Liver (tissue), 8 donors: ENCODE measurements at regions not wholly inside any gene's neighbourhood (a gene's known extent, or its start where the extent isn't known, plus 50 kb on each side); places are given as distances from the start of the nearest gene placed in this dataset.

Source experiments
- DNase-seq: peaks from one replicate; pipeline ENCODE4 v3.0.0-alpha.2; 2017; ENCODE audit warnings: low spot score
- H3K27ac ChIP-seq, 2 donors: one replicate each; pipeline ENCODE4 v1.7.0; 2013; ENCODE audit warnings: inconsistent platforms in 2 of 2, low read length in 2 of 2, control low read depth in 1 of 2, low read depth in 1 of 2, mild to moderate bottlenecking in 1 of 2
- H3K27me3 ChIP-seq, 4 donors: one replicate each; pipeline versions ENCODE4 v1.6.1 to v1.7.0; 2013; ENCODE audit warnings: low read length in 3 of 4, inconsistent platforms in 1 of 4, mild to moderate bottlenecking in 1 of 4, moderate library complexity in 1 of 4; ENCODE audit not compliant: control insufficient read depth in 4 of 4, insufficient read depth in 4 of 4
- H3K36me3 ChIP-seq, 4 donors: one replicate each; pipeline versions ENCODE4 v1.6.1 to v1.7.0; 2013; ENCODE audit warnings: low read length in 3 of 4, mild to moderate bottlenecking in 3 of 4, low read depth in 1 of 4, moderate library complexity in 1 of 4; ENCODE audit not compliant: control insufficient read depth in 4 of 4, insufficient read depth in 3 of 4
- H3K4me1 ChIP-seq, 4 donors: one replicate each; pipeline versions ENCODE4 v1.6.1 to v1.7.0; 2013; ENCODE audit warnings: low read length in 3 of 4, mild to moderate bottlenecking in 3 of 4, moderate library complexity in 1 of 4; ENCODE audit not compliant: control insufficient read depth in 4 of 4, insufficient read depth in 4 of 4
- H3K4me3 ChIP-seq, 3 donors: one replicate each; pipeline versions ENCODE4 v1.6.1 to v1.7.0; 2013; ENCODE audit warnings: low read length in 3 of 3, control low read depth in 1 of 3, low read depth in 1 of 3, mild to moderate bottlenecking in 1 of 3
- H3K9ac ChIP-seq, 2 donors: one replicate each; pipeline ENCODE4 v1.7.0; 2013; ENCODE audit warnings: low read length in 2 of 2, mild to moderate bottlenecking in 2 of 2, moderate library complexity in 2 of 2, control low read depth in 1 of 2, low read depth in 1 of 2
- H3K9me3 ChIP-seq, 4 donors: one replicate each; pipeline versions ENCODE4 v1.6.1 to v1.7.0; 2013; ENCODE audit warnings: low read length in 3 of 4; ENCODE audit not compliant: control insufficient read depth in 4 of 4
- ATF3 ChIP-seq: IDR thresholded peaks from 2 replicates; pipeline ENCODE4 v1.6.1; 2016; ENCODE audit warnings: antibody characterized with exemption
- EGR1 ChIP-seq, 2 donors: IDR thresholded peaks; 2 replicates each; pipeline ENCODE4 v1.6.1; 2016 to 2018; ENCODE audit warnings: antibody characterized with exemption in 2 of 2, low read depth in 2 of 2
- FOXA1 ChIP-seq: IDR thresholded peaks from 2 replicates; pipeline ENCODE4 v1.6.1; 2016; ENCODE audit warnings: antibody characterized with exemption
- FOXA2 ChIP-seq: IDR thresholded peaks from 2 replicates; pipeline ENCODE4 v1.6.1; 2016; ENCODE audit warnings: antibody characterized with exemption
- GABPA ChIP-seq, 2 donors: IDR thresholded peaks in 1 of 2; conservative IDR thresholded peaks in 1 of 2; 2 replicates each; pipeline ENCODE4 v1.6.1; 2016; ENCODE audit warnings: antibody characterized with exemption in 2 of 2, mild to moderate bottlenecking in 1 of 2, moderate library complexity in 1 of 2
- HNF4A ChIP-seq, 2 donors: conservative IDR thresholded peaks; 2 replicates each; pipeline ENCODE4 v1.6.1; 2016; ENCODE audit warnings: antibody characterized with exemption in 2 of 2, mild to moderate bottlenecking in 2 of 2
- HNF4G ChIP-seq: IDR thresholded peaks from 2 replicates; pipeline ENCODE4 v1.6.1; 2016; ENCODE audit warnings: antibody characterized with exemption
- JUND ChIP-seq, 2 donors: IDR thresholded peaks; 2 replicates each; pipeline ENCODE4 v1.6.1; 2016; ENCODE audit warnings: antibody characterized with exemption in 2 of 2
- MAX ChIP-seq: IDR thresholded peaks from 2 replicates; pipeline ENCODE4 v1.6.1; 2016; ENCODE audit warnings: antibody characterized with exemption
- NR2F2 ChIP-seq: IDR thresholded peaks from 2 replicates; pipeline ENCODE4 v1.6.1; 2016; ENCODE audit warnings: antibody characterized with exemption
- RAD21 ChIP-seq, 2 donors: IDR thresholded peaks; 2 replicates each; pipeline ENCODE4 v1.6.1; 2016; ENCODE audit warnings: antibody characterized with exemption in 2 of 2, mild to moderate bottlenecking in 2 of 2
- RXRA ChIP-seq, 2 donors: IDR thresholded peaks; 2 replicates each; pipeline ENCODE4 v1.6.1; 2017 to 2018; ENCODE audit warnings: antibody characterized with exemption in 2 of 2, mild to moderate bottlenecking in 1 of 2
- SP1 ChIP-seq: IDR thresholded peaks from 2 replicates; pipeline ENCODE4 v1.6.1; 2018; ENCODE audit warnings: antibody characterized with exemption, mild to moderate bottlenecking
- TAF1 ChIP-seq: conservative IDR thresholded peaks from 2 replicates; pipeline ENCODE4 v1.6.1; 2016; ENCODE audit warnings: antibody characterized with exemption, mild to moderate bottlenecking
- YY1 ChIP-seq: IDR thresholded peaks from 2 replicates; pipeline ENCODE4 v1.6.1; 2016; ENCODE audit warnings: antibody characterized with exemption, mild to moderate bottlenecking
- ZBTB33 ChIP-seq: IDR thresholded peaks from 2 replicates; pipeline ENCODE4 v1.6.1; 2016; ENCODE audit warnings: antibody characterized with exemption
- WGBS: extraction: QIAGEN DNeasy Blood & Tissue Kit; methylation state at CpG from one replicate; pipeline ENCODE4 v1.1.7; 2013; 5-methylcytosine and 5-hydroxymethylcytosine counted together
- TF ChIP-seq, protein P1 (sequence below): fragments of 150-350 bp; IDR thresholded peaks from 2 replicates; pipeline ENCODE4 v1.5.1; 2017; ENCODE audit warnings: improper control_type of control experiment, low read depth, low read length; ENCODE audit not compliant: missing input control
- TF ChIP-seq, protein P2 (sequence below): IDR thresholded peaks from 2 replicates; pipeline ENCODE4 v1.6.1; 2016; ENCODE audit warnings: antibody characterized with exemption, mild to moderate bottlenecking
- donor health status: healthy.
- donor health status: healthy.
- donor health status: healthy.
- donor health status: healthy.
- donor health status: healthy.

GRCh38 chr5:4086081-4086480 lies 490.4 kb downstream of the IRX1 start:
- H3K36me3 ChIP-seq: no peaks in the 10 kb centered on the region
- H3K4me1 ChIP-seq: no peaks in the 10 kb centered on the region
- no peak for DNase-seq
- H3K9me3 ChIP-seq: no peaks in the 10 kb centered on the region
- TF ChIP-seq, protein P1, sequence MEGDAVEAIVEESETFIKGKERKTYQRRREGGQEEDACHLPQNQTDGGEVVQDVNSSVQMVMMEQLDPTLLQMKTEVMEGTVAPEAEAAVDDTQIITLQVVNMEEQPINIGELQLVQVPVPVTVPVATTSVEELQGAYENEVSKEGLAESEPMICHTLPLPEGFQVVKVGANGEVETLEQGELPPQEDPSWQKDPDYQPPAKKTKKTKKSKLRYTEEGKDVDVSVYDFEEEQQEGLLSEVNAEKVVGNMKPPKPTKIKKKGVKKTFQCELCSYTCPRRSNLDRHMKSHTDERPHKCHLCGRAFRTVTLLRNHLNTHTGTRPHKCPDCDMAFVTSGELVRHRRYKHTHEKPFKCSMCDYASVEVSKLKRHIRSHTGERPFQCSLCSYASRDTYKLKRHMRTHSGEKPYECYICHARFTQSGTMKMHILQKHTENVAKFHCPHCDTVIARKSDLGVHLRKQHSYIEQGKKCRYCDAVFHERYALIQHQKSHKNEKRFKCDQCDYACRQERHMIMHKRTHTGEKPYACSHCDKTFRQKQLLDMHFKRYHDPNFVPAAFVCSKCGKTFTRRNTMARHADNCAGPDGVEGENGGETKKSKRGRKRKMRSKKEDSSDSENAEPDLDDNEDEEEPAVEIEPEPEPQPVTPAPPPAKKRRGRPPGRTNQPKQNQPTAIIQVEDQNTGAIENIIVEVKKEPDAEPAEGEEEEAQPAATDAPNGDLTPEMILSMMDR: no peak
- TF ChIP-seq MAX (no peak), HNF4A (conservative IDR thresholded peaks at IDR 0.05) (no peak), TAF1 (no peak), NR2F2 (no peak), EGR1 (IDR thresholded peaks at IDR 0.05; ENCODE audit: low read depth in 2 of 2) (no peak), FOXA1 (no peak), JUND (IDR thresholded peaks at IDR 0.05) (no peak), YY1 (no peak), GABPA (IDR thresholded peaks at IDR 0.05 in 1 of 2, conservative IDR thresholded peaks at IDR 0.05 in 1 of 2) (no peak), HNF4G (no peak), SP1 (no peak), ZBTB33 (no peak), RAD21 (IDR thresholded peaks at IDR 0.05) (no peak), FOXA2 (no peak), RXRA (IDR thresholded peaks at IDR 0.05) (no peak), ATF3 (no peak)
- TF ChIP-seq, protein P2, sequence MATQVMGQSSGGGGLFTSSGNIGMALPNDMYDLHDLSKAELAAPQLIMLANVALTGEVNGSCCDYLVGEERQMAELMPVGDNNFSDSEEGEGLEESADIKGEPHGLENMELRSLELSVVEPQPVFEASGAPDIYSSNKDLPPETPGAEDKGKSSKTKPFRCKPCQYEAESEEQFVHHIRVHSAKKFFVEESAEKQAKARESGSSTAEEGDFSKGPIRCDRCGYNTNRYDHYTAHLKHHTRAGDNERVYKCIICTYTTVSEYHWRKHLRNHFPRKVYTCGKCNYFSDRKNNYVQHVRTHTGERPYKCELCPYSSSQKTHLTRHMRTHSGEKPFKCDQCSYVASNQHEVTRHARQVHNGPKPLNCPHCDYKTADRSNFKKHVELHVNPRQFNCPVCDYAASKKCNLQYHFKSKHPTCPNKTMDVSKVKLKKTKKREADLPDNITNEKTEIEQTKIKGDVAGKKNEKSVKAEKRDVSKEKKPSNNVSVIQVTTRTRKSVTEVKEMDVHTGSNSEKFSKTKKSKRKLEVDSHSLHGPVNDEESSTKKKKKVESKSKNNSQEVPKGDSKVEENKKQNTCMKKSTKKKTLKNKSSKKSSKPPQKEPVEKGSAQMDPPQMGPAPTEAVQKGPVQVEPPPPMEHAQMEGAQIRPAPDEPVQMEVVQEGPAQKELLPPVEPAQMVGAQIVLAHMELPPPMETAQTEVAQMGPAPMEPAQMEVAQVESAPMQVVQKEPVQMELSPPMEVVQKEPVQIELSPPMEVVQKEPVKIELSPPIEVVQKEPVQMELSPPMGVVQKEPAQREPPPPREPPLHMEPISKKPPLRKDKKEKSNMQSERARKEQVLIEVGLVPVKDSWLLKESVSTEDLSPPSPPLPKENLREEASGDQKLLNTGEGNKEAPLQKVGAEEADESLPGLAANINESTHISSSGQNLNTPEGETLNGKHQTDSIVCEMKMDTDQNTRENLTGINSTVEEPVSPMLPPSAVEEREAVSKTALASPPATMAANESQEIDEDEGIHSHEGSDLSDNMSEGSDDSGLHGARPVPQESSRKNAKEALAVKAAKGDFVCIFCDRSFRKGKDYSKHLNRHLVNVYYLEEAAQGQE: no peak
- WGBS: 67% methylated on average over 4 of the region's 4 CpGs
- no peak overlapping the region for H3K4me3 ChIP-seq
- H3K9ac ChIP-seq: no peak overlapping the region
- no peaks in the 10 kb centered on the region for H3K27me3 ChIP-seq
- no peak overlapping the region for H3K27ac ChIP-seq
